Gastroesophageal sphincter (tissue), 3 donors: ENCODE measurements at regions not wholly inside any gene's neighbourhood (a gene's known extent, or its start where the extent isn't known, plus 50 kb on each side); places are given as distances from the start of the nearest gene placed in this dataset.

ENCODE experiments used
- CTCF ChIP-seq, 4 experiments: fragments of 200-600 bp in 2 of 4; fragments of 450-650 bp in 2 of 4; sonication (generic) in 1 of 4; IDR thresholded peaks; one replicate each; pipeline ENCODE4 v1.5.1; 2017 to 2019; ENCODE audit warnings: antibody characterized with exemption in 4 of 4, mild to moderate bottlenecking in 2 of 4, moderate library complexity in 2 of 4
- EP300 ChIP-seq: sonication (generic); formaldehyde crosslinking; IDR thresholded peaks from one replicate; pipeline ENCODE4 v1.6.1; 2017; ENCODE audit warnings: antibody characterized with exemption, mild to moderate bottlenecking
- POLR2A ChIP-seq, 2 donors: fragments of 450-650 bp; IDR thresholded peaks; one replicate each; pipeline ENCODE4 v1.6.1; 2017; ENCODE audit warnings: antibody characterized with exemption in 2 of 2, mild to moderate bottlenecking in 2 of 2, moderate library complexity in 1 of 2
- POLR2AphosphoS5 ChIP-seq: sonication (generic); formaldehyde crosslinking; IDR thresholded peaks from one replicate; pipeline ENCODE4 v1.6.1; 2017; ENCODE audit warnings: antibody characterized with exemption

DNA sequence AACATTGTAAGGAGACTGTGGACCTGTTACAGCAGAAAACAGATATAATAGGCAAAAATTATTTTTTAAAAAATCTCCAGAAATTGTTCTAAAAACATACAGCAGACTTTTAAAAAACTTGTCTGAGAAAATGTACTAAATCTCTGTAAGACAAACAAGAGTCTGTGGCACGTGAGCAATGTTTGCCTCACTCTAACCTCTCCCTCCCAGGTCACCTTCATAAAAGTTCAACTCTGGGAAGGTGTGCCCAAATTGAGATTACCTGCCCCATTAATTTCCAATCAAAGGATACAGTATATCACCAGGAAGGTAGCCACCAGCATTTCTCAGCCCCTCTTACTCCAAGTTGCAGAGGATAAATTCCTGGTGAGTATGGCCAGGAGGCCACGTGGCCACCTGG is 992.7 kb downstream of the TMEM182 start:
- TF ChIP-seq CTCF (IDR thresholded peaks at IDR 0.05), result no peak
- TF ChIP-seq POLR2A (IDR thresholded peaks at IDR 0.05), result no peak
- TF ChIP-seq POLR2AphosphoS5, result no peak
- TF ChIP-seq EP300, result no peak
